Activated CD4-positive, alpha-beta T cell treated with anti-CD3 and anti-CD28 coated beads, Interleukin-2, amount 50 U/mL, for 24 hours (primary cell): ENCODE measurements at regions not wholly inside any gene's neighbourhood (a gene's known extent, or its start where the extent isn't known, plus 50 kb on each side); places are given as distances from the start of the nearest gene placed in this dataset.

Source experiments
- DNase-seq, 2 donors: peaks; one replicate each; pipeline ENCODE4 v3.0.0-alpha.2; 2020; ENCODE audit warnings: low read depth in 1 of 2, low spot score in 1 of 2

DNA sequence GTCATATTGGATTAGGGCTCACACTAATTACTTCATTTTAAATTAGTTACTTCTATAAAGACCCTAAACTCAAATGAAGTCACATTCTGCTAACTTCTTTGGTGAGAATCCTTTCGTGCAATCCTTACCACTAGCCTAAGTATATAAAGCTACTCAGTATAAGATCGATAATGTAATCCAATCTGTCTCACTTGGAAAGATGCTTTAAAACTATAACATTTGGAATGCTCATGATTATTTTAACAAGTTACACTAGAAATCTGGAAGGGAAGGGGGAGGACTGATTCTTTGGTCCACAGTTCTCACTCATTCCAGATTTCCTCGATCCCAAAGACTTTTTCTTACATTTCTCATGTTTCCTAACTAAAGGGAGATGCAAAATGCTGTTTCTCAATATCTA lies 336.4 kb upstream of the SLIT2 start:
- DNase-seq = no peak

DNA sequence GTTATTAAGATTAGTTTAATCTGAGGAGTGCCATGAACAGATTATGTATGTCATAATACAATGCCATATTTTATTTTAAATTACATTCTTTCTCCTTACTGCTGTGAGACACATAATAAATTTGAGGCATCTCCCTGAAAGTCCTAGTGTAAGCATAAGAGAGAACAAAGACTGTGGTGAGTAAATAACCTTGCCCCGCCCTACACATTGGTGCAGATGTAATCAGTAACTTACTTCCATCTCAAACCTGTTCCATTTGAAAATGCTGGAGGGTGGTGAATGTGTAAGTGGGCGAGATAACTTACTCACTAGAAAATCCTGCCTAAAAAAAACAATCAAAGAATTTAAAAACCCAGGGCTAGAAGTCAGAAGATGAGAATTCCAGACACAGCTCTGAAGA lies 338.1 kb upstream of the SLIT2 start:
- DNase-seq = no peak

- DNase-seq = no peak
Measured at GRCh38 chr4:19910861-19911525, 340.7 kb upstream of the SLIT2 start.

DNA sequence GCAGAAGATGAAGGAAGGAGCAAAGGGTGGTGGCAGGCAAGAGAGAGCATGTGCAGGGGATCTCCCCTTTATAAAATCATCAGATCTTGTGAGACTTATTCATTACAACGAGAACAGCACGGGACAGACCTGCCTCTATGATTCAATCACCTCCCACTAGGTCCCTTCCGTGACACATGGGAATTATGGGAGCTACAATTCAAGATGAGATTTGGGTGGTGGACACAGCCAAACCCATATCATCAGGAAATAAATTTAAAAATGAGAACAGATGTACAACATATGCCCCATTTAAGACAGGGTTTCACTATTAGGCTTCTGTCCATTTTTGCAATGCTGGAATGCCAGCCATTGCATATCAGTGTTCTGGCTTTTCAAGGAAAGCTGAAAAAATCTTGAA lies 346.7 kb upstream of the SLIT2 start:
- DNase-seq = no peak

- DNase-seq = no peak
Measured at GRCh38 chr4:19888587-19888986, 363.1 kb upstream of the SLIT2 start.

GRCh38 chr4:19883841-19884240 lies 367.9 kb upstream of the SLIT2 start:
- DNase-seq = no peak

DNA sequence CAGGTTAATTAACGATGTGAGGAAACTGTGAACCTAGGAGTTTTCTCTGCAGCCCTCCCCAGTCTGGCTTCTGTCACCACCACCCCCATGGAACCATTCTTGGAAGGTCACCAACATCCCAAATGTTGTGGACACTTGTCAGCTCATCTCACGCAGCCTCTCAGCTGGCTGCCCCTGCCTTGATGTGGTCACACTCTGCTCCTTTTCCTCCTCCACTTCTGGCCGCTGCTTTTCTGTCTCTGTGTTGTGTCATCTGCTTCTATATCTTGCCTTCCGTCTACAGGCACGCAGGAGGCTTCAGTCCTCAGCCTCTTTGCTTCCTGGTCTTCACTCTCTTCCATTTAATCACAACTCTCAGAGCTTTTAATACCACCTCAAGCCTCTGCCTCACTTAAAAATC lies 371.5 kb upstream of the SLIT2 start:
- no peak for DNase-seq

- no peak for DNase-seq
Measured at GRCh38 chr4:19879330-19879729, 372.4 kb upstream of the SLIT2 start.

DNA sequence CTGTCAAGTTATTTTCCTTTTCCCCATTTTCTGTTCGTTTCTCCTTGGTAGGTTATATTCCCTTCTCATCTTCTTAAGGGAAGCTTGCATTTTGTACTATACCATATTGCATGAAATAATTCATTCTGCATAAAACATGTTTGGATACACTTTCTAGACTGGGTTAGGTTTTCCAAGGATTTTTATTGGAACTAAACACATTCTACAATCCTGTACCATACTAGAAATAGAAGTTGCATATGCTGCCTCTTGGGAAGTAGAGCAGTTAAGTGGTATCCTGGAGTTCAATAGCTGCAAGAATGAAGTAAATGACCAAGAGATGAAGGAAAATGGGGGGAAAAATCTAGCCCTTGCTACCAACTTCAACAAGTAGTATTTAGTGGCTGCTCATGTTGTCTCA lies 393.7 kb upstream of the SLIT2 start:
- DNase-seq = no peak

DNA sequence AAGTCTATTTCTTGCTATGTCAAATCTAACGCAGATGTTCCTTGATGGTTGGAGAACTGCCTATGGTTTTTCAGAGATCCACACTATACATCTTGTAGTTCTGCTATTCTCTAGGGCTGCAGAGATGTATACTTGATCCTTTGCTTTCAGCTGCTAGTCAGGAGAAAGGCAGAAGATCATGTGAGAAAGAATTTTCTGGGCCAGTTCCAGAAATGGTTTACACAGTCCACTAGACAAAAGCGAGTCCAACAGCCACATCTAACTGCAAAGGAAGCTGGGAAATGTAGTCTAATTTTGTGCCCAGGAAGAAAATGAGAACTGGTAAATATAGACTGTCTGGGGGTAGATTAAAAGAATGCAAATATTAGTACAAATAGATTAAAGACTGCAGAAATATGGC lies 394.3 kb upstream of the SLIT2 start:
- no peak for DNase-seq

DNA sequence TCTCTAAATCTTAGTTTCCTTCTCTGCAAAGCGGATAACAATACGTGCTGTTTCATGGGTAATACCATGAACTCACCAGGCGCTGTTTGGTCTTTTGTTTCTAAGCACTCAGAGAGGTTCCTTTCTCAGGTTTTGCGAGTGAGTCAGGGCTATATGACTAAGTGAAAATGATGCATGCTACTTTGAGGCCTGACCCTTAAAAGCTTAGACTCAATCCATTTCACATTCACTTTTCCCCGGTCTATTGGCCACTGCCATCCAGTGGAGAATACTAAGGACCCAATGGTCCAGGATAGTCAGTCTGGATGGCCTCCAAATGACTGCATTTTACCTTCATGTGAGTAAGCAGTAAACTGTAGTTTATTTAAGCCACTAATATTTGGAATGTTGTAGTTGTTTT lies 400.8 kb upstream of the SLIT2 start:
- no peak for DNase-seq

GRCh38 chr4:19844446-19844845 lies 407.3 kb upstream of the SLIT2 start:
- DNase-seq = no peak

DNA sequence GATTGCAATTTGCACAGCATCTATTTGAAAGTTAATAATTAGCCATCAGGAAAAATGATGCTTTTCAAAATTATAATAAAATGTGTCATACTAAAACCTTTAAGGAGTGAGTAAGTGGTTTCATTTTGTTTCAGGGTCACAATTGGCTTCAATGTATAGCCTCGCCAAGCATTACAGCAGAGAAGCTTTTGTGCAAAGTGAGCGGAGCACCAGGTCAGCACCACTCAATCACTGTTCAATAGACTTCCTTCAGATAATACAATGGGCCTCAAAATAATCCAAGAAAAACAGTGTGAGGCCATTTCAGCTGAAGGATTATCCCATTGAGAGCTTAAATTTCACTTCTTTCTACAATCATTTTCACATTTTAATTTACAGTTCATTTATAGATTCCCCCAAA lies 409.2 kb upstream of the SLIT2 start:
- DNase-seq = no peak

DNA sequence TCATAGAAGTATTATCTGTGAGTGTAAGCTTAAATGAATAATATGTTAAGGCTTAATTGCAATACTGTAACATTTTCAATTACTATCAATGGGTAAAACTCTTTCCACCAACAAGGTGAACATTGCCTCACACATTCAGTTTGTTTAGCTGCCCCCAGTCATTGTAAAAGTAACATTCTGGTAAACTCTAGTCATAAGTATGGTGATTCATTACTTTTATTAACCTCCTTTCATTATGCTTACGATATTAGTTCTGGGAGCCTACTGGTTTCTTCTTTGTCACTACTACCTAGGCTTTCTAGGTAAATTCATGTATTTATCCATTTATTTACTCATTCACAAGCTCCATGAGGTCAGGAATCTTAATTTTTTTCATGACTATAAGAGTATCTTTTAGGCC lies 412.8 kb upstream of the SLIT2 start:
- no peak for DNase-seq

GRCh38 chr4:19835429-19835828 lies 416.3 kb upstream of the SLIT2 start:
- no peak for DNase-seq

DNA sequence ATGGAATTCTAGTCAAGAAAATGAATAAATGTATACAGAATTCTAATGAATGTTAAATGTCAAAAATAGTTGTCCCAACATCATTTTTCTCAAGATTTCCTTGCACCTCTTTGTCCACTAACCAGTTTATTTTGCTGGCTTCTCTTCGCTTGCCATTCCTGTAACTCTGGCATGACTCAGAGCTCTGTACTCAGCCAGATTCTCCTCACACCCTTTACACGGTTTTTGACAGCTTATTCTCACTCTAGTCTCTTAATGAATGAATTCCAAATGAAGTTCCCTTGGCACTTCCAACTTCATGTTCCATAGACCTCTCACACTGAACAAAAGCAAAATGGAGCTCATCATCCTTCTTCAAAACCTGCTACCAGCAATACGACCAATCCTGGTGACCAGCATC lies 419.3 kb upstream of the SLIT2 start:
- no peak for DNase-seq

DNA sequence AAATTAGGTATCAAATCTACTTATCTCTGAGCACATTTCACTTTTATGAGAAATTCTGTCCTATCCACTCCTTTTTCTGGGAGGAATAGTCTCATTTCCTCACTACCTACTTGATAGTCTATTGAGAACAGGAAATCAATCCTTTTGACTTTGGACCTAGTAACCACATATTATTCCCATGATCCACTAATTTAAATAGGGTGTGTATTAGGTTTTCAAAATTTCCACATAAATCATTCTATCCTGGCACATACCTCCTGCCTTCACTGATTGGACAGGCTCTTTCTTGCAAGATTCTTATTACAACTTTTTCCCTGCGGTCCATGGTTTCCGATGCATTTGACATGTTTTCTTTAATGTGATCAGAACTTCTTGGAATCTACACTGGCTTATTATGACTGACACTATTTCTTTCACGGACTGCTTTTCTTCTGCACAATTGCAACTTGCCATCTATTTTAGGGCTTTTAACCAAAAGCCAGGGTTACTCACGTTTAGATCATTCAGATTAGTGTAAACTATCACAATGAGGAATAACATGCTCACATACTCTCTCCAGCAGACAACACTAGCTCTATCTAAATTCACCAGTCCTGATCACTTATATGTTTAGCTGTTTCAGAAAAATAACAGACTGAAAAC lies 419.9 kb upstream of the SLIT2 start:
- no peak for DNase-seq

DNA sequence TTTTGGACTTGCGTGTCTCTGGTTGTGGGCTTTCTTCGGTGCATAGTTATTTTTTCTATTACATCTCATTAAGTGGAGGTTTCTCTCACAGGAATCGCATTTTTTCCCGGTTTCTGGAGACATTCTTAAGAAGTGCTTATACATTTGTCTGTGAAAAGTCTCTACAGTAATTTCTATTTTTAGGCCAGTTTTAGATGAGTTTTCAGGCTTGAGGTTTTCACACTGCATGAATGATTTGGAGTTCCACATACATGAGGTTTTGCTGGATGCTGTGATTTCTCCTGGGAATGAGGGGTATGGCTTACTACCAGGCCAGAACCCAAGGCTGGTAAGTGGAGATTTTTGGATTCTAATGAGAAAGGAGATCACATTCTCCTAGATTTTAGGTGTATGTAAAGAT lies 422.6 kb upstream of the SLIT2 start:
- no peak for DNase-seq

DNA sequence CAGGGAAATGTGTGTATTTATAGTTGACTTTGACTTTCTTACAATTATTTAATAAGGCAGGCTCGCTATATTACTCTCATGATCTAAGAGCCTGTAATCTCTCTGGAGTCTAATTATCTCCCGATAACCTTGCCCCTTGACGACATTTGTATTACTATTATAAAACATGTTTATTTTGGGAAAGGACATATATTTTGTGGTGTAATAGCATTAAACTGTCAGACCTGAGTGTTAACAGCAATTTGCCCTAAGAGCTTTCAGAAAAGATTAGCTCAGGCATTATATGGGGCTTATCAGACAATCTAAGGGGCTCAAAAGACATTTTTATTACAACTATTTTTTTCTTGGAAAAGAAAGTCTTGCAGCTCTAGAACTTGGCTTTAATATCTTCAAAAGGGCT lies 427.9 kb upstream of the SLIT2 start:
- DNase-seq = no peak

DNA sequence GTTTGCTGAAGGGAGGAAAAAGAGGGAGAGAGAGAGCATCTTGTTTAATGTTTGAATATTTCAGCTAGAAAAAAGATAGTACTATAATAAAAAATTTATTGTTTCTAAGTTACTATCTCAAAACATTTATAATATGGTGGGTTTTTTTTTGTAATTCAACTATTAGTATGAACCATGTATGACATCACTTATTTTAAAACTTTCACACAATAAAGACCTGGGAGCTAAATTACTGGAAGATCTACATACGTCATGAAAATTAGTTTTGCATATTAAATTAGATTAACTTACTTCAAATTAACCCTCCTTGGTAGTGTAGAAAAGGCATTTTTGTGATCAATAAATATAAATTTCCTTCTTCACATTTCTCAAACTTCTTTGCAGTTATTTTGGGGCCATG lies 432.0 kb upstream of the SLIT2 start:
- no peak for DNase-seq

DNA sequence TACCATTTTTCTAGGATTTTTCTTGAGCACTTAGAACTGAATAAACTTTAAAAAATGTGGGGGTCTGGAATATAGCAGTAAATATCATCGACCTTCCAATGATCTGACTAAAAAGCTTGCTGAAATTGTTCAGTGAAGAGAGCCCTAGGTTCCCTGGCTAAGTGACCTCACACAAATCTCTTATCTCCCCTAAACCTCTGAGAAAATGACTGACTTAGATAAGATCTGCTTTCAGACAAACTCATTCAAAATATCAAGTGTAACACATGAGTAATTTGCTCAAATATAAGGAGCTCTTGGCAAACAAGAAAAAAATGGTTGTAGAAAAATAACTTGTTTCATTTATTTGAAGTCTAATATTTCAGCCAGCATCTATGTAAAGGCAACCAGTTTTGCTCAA lies 441.7 kb upstream of the SLIT2 start:
- DNase-seq = no peak

DNA sequence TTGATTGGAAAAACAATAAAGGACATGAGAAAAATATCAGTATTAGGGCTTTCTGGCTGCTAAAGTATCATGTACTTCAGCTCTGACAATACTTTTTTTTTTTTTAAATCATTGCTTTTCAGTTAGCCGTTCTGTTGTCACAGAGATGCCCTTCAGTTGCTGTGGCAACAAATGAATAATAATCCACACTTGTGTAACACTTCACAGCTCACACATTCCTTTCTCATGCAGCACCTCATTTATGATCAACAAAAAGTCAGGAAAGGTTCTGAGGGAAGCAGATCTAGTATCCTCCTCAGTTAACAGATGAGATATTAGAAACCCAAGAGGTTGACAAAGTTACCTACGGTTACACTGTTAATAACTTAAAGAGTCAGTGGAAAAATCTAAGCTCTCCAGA lies 444.2 kb upstream of the SLIT2 start:
- DNase-seq = no peak

DNA sequence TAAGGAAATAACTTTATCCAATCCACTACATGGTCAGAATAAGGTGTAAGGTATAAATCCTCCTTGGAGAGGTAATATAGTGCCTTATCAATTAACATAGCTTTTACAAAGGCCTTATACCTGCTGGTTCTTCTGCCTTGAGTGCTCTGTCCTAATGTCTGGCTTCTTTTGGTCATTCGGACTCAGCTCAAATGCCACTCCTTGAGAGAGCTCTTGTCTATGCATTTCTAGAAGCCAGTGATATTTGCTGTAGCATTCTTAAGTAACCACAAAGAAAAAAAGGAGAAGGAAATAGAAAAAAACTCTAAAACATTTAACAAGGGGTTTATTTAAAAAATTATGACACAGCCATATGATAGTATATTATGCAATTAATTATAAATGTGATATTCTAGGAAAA lies 444.8 kb upstream of the SLIT2 start:
- DNase-seq = no peak
